ENCODE measurements at regions not wholly inside any gene's neighbourhood (a gene's known extent, or its start where the extent isn't known, plus 50 kb on each side); places are given as distances from the start of the nearest gene placed in this dataset.

DNA sequence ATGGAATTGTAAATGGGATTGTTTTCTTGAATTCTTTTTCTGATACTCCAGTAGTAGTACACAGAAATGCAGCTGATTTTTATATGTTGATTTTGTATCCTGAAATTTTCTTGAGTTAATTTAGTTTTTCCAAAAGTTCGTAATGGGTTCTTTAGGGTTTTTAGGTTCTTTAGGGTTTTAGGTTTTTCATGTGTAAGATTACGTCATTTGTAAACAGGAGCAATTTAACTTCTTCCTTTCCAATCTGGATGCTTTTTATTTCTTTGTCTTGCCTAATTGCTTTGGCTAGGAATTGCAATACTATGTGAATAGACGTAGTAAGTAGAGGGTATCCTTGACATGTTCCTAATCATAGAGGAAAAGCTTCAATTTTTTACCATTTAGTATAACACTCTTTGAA, 568.6 kb downstream of the MMUT start:
- in situ Hi-C loops (cut with HindIII; ENCODE audit: low pct_unique_long_range_greater_than_20kb, low sequenced_read_pairs) = no loop called here
- no peak for TF ChIP-seq JUND (IDR thresholded peaks at IDR 0.05; ENCODE audit: low read depth)
- no peak for DNase-seq (ENCODE audit: low read depth in 1 of 2, low spot score in 1 of 2)

GRCh38 chr6:48893048-48893447, 570.0 kb downstream of the MMUT start:
- TF ChIP-seq JUND (IDR thresholded peaks at IDR 0.05; ENCODE audit: low read depth) = no peak
- in situ Hi-C loops (cut with HindIII; ENCODE audit: low pct_unique_long_range_greater_than_20kb, low sequenced_read_pairs) = no loop called here
- DNase-seq (ENCODE audit: low read depth in 1 of 2, low spot score in 1 of 2) = no peak

DNA sequence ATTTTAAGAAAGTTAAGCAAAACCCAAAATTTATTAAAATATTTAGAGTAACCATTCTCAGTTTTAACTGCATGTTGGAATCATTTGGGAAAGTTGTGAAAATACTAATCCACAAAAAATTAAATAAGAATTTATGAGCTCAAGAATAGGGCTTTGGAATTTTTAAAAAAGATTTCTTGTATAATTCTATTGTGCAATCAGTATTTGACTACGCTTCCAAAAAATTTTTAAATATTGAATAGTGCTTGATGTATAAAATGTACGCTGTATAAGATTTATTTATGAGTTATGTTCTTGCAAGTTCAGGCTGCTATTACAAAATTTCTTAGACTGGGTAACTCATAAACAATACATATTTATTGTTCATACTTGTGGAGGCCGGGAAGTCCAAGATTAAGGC, 571.7 kb downstream of the MMUT start:
- no peak for TF ChIP-seq JUND (IDR thresholded peaks at IDR 0.05; ENCODE audit: low read depth)
- DNase-seq (ENCODE audit: low read depth in 1 of 2, low spot score in 1 of 2) = no peak
- in situ Hi-C loops (cut with HindIII; ENCODE audit: low pct_unique_long_range_greater_than_20kb, low sequenced_read_pairs) = no loop called here

- TF ChIP-seq JUND (IDR thresholded peaks at IDR 0.05; ENCODE audit: low read depth) = no peak
- no peak for DNase-seq (ENCODE audit: low read depth in 1 of 2, low spot score in 1 of 2)
- in situ Hi-C loops (cut with HindIII; ENCODE audit: low pct_unique_long_range_greater_than_20kb, low sequenced_read_pairs) = no loop called here
Measured at GRCh38 chr6:48889429-48889828, 573.6 kb downstream of the MMUT start.

- no peak for DNase-seq (ENCODE audit: low read depth in 1 of 2, low spot score in 1 of 2)
- no peak for TF ChIP-seq JUND (IDR thresholded peaks at IDR 0.05; ENCODE audit: low read depth)
- in situ Hi-C loops (cut with HindIII; ENCODE audit: low pct_unique_long_range_greater_than_20kb, low sequenced_read_pairs) = no loop called here
Measured at GRCh38 chr6:48883116-48883515, 579.9 kb downstream of the MMUT start.

DNA sequence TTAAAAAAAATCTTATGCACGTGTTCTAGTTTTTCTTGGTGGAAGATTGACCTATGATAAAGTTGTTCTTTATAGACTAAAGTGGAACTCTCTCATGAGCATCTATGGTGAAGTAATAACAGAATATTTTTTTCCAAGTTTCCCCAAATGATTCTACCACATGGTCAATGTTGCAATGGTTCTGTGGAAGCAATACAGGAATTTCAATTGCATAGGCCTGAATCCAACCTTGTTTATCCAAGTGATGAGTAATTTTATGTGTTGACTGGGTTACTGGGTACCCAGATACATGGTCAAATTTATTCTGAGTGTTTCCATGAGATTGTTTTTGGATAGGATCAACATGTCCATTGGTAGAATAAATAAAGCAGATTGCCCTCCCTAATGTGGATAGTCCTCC, 581.5 kb downstream of the MMUT start:
- in situ Hi-C loops (cut with HindIII; ENCODE audit: low pct_unique_long_range_greater_than_20kb, low sequenced_read_pairs) = no loop called here
- no peak for DNase-seq (ENCODE audit: low read depth in 1 of 2, low spot score in 1 of 2)
- TF ChIP-seq JUND (IDR thresholded peaks at IDR 0.05; ENCODE audit: low read depth) = no peak

- in situ Hi-C loops (cut with HindIII; ENCODE audit: low pct_unique_long_range_greater_than_20kb, low sequenced_read_pairs) = no loop called here
- no peak for TF ChIP-seq JUND (IDR thresholded peaks at IDR 0.05; ENCODE audit: low read depth)
- DNase-seq (ENCODE audit: low read depth in 1 of 2, low spot score in 1 of 2) = no peak
Measured at GRCh38 chr6:48869595-48869994, 593.5 kb downstream of the MMUT start.

- in situ Hi-C loops (cut with HindIII; ENCODE audit: low pct_unique_long_range_greater_than_20kb, low sequenced_read_pairs) = no loop called here
- DNase-seq (ENCODE audit: low read depth in 1 of 2, low spot score in 1 of 2) = no peak
- no peak for TF ChIP-seq JUND (IDR thresholded peaks at IDR 0.05; ENCODE audit: low read depth)
Measured at GRCh38 chr6:48866682-48867081, 596.4 kb downstream of the MMUT start.

DNA sequence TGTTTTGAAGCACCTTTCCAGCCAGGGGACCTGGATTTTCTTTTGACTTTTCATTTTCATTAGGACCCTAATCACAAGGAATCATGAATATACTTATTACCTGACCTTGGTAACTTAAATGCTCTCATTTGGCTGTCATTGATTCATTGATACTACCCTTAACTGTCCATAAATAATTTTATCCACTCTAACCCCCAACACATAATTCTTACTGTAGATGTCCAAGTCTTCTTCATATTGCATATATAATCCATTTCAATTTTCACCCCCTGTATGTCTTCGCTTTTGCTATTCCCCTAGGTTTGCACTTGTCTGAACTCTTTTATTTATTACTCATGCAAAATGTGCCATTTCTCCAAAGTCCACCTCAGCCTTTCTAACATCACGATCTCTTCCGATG, 602.9 kb downstream of the MMUT start:
- TF ChIP-seq JUND (IDR thresholded peaks at IDR 0.05; ENCODE audit: low read depth) = no peak
- in situ Hi-C loops (cut with HindIII; ENCODE audit: low pct_unique_long_range_greater_than_20kb, low sequenced_read_pairs) = no loop called here
- no peak for DNase-seq (ENCODE audit: low read depth in 1 of 2, low spot score in 1 of 2)

GRCh38 chr6:48859562-48860123, 603.4 kb downstream of the MMUT start:
- DNase-seq (ENCODE audit: low read depth in 1 of 2, low spot score in 1 of 2) = no peak
- TF ChIP-seq JUND (IDR thresholded peaks at IDR 0.05; ENCODE audit: low read depth) = no peak
- in situ Hi-C loops (cut with HindIII; ENCODE audit: low pct_unique_long_range_greater_than_20kb, low sequenced_read_pairs) = no loop called here

DNA sequence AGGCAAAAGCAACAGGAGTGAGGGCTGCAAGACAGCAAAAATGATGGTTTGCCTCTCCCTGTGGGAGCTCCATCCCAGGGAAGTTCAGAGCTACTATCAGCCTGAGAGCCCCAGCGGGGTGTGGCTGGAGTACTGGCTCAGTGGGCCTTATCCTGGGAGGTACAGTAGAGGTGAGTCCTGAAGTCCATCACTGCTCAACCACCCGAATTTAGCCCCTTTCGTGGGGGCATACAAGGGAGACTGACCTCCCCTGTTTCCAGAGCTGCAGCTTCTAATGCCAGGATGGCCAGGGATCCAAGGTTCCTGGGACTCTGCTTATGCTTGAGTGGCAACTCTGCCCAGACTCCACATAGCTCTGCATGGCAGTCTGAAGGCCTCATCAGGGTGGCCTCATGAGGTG, 617.8 kb downstream of the MMUT start:
- in situ Hi-C loops (cut with HindIII; ENCODE audit: low pct_unique_long_range_greater_than_20kb, low sequenced_read_pairs) = no loop called here
- DNase-seq (ENCODE audit: low read depth in 1 of 2, low spot score in 1 of 2) = no peak

DNA sequence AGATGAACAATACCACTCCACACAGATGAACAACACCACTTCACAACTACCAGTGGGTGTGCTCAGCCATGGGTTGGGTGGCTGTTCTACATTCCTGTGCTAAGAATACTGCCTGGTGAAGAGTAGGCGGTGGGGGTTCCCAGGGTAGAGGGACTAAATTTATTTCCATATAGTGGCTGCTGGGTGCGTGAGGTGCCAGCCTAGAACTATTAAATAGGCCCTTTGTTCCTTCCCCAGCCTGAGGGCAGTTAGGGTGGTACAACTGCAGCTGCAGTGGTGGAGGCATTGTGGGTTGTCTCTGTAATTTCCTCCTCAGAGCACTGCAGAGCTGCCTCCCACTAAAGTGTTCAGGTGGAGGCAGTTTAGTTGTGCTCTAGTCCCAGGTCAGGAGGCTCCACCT, 618.4 kb downstream of the MMUT start:
- TF ChIP-seq JUND (IDR thresholded peaks at IDR 0.05; ENCODE audit: low read depth) = no peak
- no peak for DNase-seq (ENCODE audit: low read depth in 1 of 2, low spot score in 1 of 2)
- in situ Hi-C loops (cut with HindIII; ENCODE audit: low pct_unique_long_range_greater_than_20kb, low sequenced_read_pairs) = no loop called here

More for the DNA sequence above, 617.8 kb downstream of the MMUT start:
- TF ChIP-seq JUND (IDR thresholded peaks at IDR 0.05; ENCODE audit: low read depth) = no peak

GRCh38 chr6:48840896-48841295, 622.2 kb downstream of the MMUT start:
- in situ Hi-C loops (cut with HindIII; ENCODE audit: low pct_unique_long_range_greater_than_20kb, low sequenced_read_pairs) = no loop called here

GRCh38 chr6:48839206-48839605, 623.8 kb downstream of the MMUT start:
- no peak for DNase-seq (ENCODE audit: low read depth in 1 of 2, low spot score in 1 of 2)
- in situ Hi-C loops (cut with HindIII; ENCODE audit: low pct_unique_long_range_greater_than_20kb, low sequenced_read_pairs) = no loop called here
- no peak for TF ChIP-seq JUND (IDR thresholded peaks at IDR 0.05; ENCODE audit: low read depth)

More at GRCh38 chr6:48840896-48841295, 622.2 kb downstream of the MMUT start:
- no peak for DNase-seq (ENCODE audit: low read depth in 1 of 2, low spot score in 1 of 2)
- TF ChIP-seq JUND (IDR thresholded peaks at IDR 0.05; ENCODE audit: low read depth) = no peak

All from T47D (cell line).